MCF 10A (cell line): ENCODE measurements at regions not wholly inside any gene's neighbourhood (a gene's known extent, or its start where the extent isn't known, plus 50 kb on each side); places are given as distances from the start of the nearest gene placed in this dataset.
A peak's percentile ranks its signal among the peaks of the same experiment; 100 is the strongest.

Experiments used
- BruUV-seq: library from RNA; stranded (reverse); fragments of 400-500 nt; replicated peaks from 2 replicates; lab custom pipeline; 2021; lab: Mats Ljungman, UMichigan
- CTCF ChIA-PET: fragments of 300-600 bp; sonication (Branson Sonifier 250); formaldehyde crosslinking; extraction: SDS; loops from one replicate; lab custom pipeline; 2021; ENCODE audit warnings: antibody characterized with exemption, inconsistent platforms; lab: Yijun Ruan, JAX
- POLR2A ChIA-PET: fragments of 300-600, 350-650 bp; sonication (Branson Sonifier 250); formaldehyde crosslinking; extraction: SDS; loops from one replicate; lab custom pipeline; 2020; ENCODE audit warnings: antibody characterized with exemption, inconsistent platforms; lab: Yijun Ruan, JAX
- DNase-seq: peaks from one replicate; pipeline ENCODE4 v3.0.0-alpha.2; 2018; ENCODE audit not compliant: unreplicated experiment
- H3K27ac Mint-ChIP-seq: one replicate; pipeline ENCODE4 v1.8.0; 2022; ENCODE audit warnings: mild to moderate bottlenecking, low read depth, mixed read lengths; ENCODE audit not compliant: unreplicated experiment
- H3K27me3 Mint-ChIP-seq: one replicate; pipeline ENCODE4 v1.8.0; 2022; ENCODE audit warnings: mixed read lengths; ENCODE audit not compliant: insufficient read depth, unreplicated experiment
- H3K36me3 Mint-ChIP-seq: one replicate; pipeline ENCODE4 v1.8.0; 2022; ENCODE audit warnings: mild to moderate bottlenecking, moderate library complexity, mixed read lengths; ENCODE audit not compliant: insufficient read depth, unreplicated experiment
- H3K4me1 Mint-ChIP-seq: one replicate; pipeline ENCODE4 v1.8.0; 2022; ENCODE audit warnings: mixed read lengths; ENCODE audit not compliant: insufficient read depth, unreplicated experiment
- H3K4me3 Mint-ChIP-seq: one replicate; pipeline ENCODE4 v1.8.0; 2022; ENCODE audit warnings: mild to moderate bottlenecking, moderate library complexity, mixed read lengths; ENCODE audit not compliant: unreplicated experiment
- H3K9me3 Mint-ChIP-seq: one replicate; pipeline ENCODE4 v1.8.0; 2022; ENCODE audit warnings: mixed read lengths; ENCODE audit not compliant: unreplicated experiment
- intact Hi-C: fragments of 100-400 bp; cut with micrococcal nuclease; formaldehyde crosslinking; loops from 2 replicates; pipeline ENCODE4 v1.14.1; 2022
- TF ChIP-seq, protein P1 (sequence below): fragments of 200-600 bp; IDR thresholded peaks from one replicate; pipeline ENCODE4 v1.8.0; 2022; ENCODE audit warnings: antibody characterized with exemption, mild to moderate bottlenecking; ENCODE audit not compliant: unreplicated experiment

DNA sequence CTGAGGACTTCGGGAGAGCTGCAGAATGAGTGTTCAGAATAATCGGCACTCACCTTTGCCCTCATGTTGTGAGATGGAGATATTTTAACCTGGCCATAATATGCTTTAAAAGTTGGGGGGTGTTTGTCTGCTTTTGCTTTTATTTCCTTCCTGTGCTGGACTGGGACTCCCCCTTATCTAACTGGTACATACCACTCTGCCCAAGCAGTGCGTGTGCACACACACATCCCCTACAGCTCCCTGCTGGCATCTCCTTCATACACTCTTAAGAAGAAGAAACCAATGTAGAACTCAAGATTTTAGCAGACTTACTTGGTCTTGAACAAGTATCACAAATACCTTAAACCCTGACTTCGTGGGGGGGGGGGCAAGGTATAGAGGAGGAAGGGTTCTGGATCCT lies 146.2 kb upstream of the DMRT1 start:
- CTCF ChIA-PET, result interaction anchor here (0.5 to 1.1 kb wide), 4 partner anchors 11 to 39 kb away, joined by 3 to 5 read pairs (median 4); no protein-coding TSS in a partner anchor
- peak overlapping the region; percentile 75 for H3K27ac Mint-ChIP-seq
- TF ChIP-seq, protein P1, sequence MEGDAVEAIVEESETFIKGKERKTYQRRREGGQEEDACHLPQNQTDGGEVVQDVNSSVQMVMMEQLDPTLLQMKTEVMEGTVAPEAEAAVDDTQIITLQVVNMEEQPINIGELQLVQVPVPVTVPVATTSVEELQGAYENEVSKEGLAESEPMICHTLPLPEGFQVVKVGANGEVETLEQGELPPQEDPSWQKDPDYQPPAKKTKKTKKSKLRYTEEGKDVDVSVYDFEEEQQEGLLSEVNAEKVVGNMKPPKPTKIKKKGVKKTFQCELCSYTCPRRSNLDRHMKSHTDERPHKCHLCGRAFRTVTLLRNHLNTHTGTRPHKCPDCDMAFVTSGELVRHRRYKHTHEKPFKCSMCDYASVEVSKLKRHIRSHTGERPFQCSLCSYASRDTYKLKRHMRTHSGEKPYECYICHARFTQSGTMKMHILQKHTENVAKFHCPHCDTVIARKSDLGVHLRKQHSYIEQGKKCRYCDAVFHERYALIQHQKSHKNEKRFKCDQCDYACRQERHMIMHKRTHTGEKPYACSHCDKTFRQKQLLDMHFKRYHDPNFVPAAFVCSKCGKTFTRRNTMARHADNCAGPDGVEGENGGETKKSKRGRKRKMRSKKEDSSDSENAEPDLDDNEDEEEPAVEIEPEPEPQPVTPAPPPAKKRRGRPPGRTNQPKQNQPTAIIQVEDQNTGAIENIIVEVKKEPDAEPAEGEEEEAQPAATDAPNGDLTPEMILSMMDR, result no peak
- intact Hi-C loops, result loop anchor here (5.0 kb wide), 1 partner anchor 83 kb away; no protein-coding TSS in a partner anchor
- no peaks in the 10 kb centered on the region for H3K27me3 Mint-ChIP-seq
- BruUV-seq, result no TSS peak
- H3K9me3 Mint-ChIP-seq, result no peaks in the 10 kb centered on the region
- H3K4me3 Mint-ChIP-seq, result peak overlapping the region; percentile 63
- peaks cover 30% of the 10 kb centered on the region for H3K36me3 Mint-ChIP-seq
- POLR2A ChIA-PET, result interaction anchor here (0.6 to 6.3 kb wide), 14 partner anchors 8 to 248 kb away, joined by 3 to 139 read pairs (median 12); no protein-coding TSS in a partner anchor
- peaks cover 61% of the 10 kb centered on the region for H3K4me1 Mint-ChIP-seq
- no peak for DNase-seq

DNA sequence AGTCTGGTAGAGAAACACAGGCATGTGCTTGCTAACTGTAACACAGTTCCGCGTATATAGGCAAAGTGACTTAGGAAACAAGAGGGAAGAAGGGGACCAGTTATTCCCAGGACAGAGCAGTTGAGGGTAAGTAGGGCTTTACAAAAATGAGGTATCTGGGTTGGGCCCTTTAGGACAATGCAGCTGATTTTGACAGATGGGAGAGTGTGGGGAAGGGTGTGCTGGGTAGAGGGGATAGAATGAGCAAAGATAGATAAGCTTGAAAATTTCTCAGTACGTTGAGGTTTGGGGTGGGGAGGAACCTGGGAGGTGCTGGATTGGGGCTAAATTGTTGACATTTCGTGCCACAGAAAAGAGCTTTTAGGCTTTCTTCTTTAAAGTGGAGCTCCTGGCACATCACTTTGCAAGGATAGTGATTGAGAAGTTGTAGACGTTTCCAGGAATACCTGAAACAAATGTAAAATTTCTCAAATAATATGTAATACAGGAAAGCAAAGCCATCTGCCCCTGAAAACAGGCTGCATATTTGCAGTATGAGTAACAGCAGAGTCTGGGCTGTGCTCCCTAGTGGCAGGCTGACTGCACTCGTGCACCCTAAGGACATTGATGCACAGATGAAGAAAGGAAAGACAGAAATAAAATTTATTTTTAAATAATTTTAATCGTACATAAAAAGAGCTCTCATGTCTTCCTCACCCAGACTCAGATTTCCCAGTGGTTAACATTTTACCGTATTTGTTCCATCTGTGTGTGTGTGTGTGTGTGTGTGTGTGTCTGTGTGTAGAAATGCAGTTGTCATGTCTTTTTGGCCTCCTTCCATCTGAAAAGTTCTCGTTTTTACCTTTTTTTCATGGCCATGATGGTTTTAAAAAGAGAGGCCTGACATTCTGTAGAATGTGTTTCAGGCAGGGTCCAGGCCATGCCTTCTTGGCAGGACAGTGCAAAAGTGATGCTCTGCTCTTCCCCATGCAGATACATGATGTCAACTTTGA lies 144.9 kb upstream of the DMRT1 start:
- Mint-ChIP-seq H3K4me3 (peak overlapping the region; percentile 39), H3K9me3 (no peaks in the 10 kb centered on the region), H3K36me3 (peaks cover 27% of the 10 kb centered on the region), H3K4me1 (peaks cover 61% of the 10 kb centered on the region), H3K27me3 (no peaks in the 10 kb centered on the region), H3K27ac (peak overlapping the region; percentile 75)
- no TSS peak for BruUV-seq
- ChIA-PET CTCF (interaction anchor here (0.5 to 1.9 kb wide), 9 partner anchors 10 to 313 kb away, joined by 3 to 10 read pairs (median 4); no protein-coding TSS in a partner anchor), POLR2A (interaction anchor here (0.6 to 6.3 kb wide), 7 partner anchors 8 to 250 kb away, joined by 3 to 139 read pairs (median 4); no protein-coding TSS in a partner anchor)
- intact Hi-C loops, result loop anchor here (5.0 kb wide), 1 partner anchor 84 kb away; no protein-coding TSS in a partner anchor
- TF ChIP-seq, protein P1, result no peak
- DNase-seq, result peak; percentile 63

DNA sequence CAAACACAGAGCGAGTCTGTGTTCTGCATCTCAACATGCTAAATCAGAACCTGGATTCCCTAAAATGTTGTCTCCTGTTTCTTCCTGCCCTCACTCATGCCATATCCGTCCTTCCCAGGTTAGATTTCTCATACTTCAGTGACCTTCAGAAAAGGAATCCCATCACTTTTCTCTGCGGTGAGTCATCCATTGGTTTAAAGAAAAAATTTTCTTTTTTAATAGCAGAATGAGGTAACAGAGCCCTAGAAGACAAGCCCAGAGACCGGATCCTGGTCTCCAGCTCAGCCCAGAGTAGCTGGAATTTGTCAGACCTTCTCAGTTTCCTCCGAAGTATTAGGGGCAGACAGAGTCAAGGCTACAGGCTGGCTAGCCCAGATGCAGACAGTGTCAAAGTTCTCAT lies 143.2 kb upstream of the DMRT1 start:
- Mint-ChIP-seq H3K9me3 (no peaks in the 10 kb centered on the region), H3K27me3 (no peaks in the 10 kb centered on the region), H3K4me1 (peaks cover 56% of the 10 kb centered on the region), H3K4me3 (no peak overlapping the region), H3K27ac (peak overlapping the region; percentile 55), H3K36me3 (peaks cover 24% of the 10 kb centered on the region)
- ChIA-PET POLR2A (interaction anchor here (0.6 to 6.3 kb wide), 3 partner anchors 13 to 54 kb away, joined by 4 to 139 read pairs (median 42); no protein-coding TSS in a partner anchor), CTCF (interaction anchor here (0.6 to 1.0 kb wide), 3 partner anchors 14 to 316 kb away, joined by 3 read pairs; no protein-coding TSS in a partner anchor)
- BruUV-seq, result no TSS peak
- TF ChIP-seq, protein P1, result no peak
- intact Hi-C loops, result loop anchor here (5.0 kb wide), 1 partner anchor 86 kb away; no protein-coding TSS in a partner anchor
- peak; percentile 39 for DNase-seq
